ENCODE measurements at regions not wholly inside any gene's neighbourhood (a gene's known extent, or its start where the extent isn't known, plus 50 kb on each side); places are given as distances from the start of the nearest gene placed in this dataset.
"Not testable (repeated sequence)": the region's sequence is repeated elsewhere in the genome, so short reads cannot be mapped to it uniquely, and the experiment has no call there.

- no peak for DNase-seq
Measured at GRCh38 chr20:54793291-54793992, 318.0 kb downstream of the DOK5 start.

- no peak for DNase-seq
Measured at GRCh38 chr20:54792688-54793087, 317.3 kb downstream of the DOK5 start.

- DNase-seq, result not testable (repeated sequence)
Measured at GRCh38 chr20:54788260-54788659, 312.9 kb downstream of the DOK5 start.

GRCh38 chr20:54782758-54783157 is 307.4 kb downstream of the DOK5 start:
- not testable (repeated sequence) for DNase-seq

- no peak for DNase-seq
Measured at GRCh38 chr20:54774426-54774825, 299.0 kb downstream of the DOK5 start.

GRCh38 chr20:54773643-54774000 is 298.2 kb downstream of the DOK5 start:
- DNase-seq, result no peak

GRCh38 chr20:54772893-54773642 is 297.7 kb downstream of the DOK5 start:
- DNase-seq, result no peak

- DNase-seq, result no peak
Measured at GRCh38 chr20:54766483-54766882, 291.1 kb downstream of the DOK5 start.

GRCh38 chr20:54763366-54763765 is 288.0 kb downstream of the DOK5 start:
- no peak for DNase-seq

- no peak for DNase-seq
Measured at GRCh38 chr20:54759589-54759988, 284.2 kb downstream of the DOK5 start.

- no peak for DNase-seq
Measured at GRCh38 chr20:54746796-54747195, 271.4 kb downstream of the DOK5 start.

GRCh38 chr20:54745780-54746179 is 270.4 kb downstream of the DOK5 start:
- DNase-seq, result no peak

- DNase-seq, result no peak
Measured at GRCh38 chr20:54744097-54744496, 268.7 kb downstream of the DOK5 start.

- DNase-seq, result no peak
Measured at GRCh38 chr20:54742193-54742592, 266.8 kb downstream of the DOK5 start.

- DNase-seq, result no peak
Measured at GRCh38 chr20:54736421-54736820, 261.0 kb downstream of the DOK5 start.

- DNase-seq, result no peak
Measured at GRCh38 chr20:54733687-54734086, 258.3 kb downstream of the DOK5 start.

- no peak for DNase-seq
Measured at GRCh38 chr20:54727490-54727889, 252.1 kb downstream of the DOK5 start.

GRCh38 chr20:54726687-54727300 is 251.4 kb downstream of the DOK5 start:
- DNase-seq, result no peak

- DNase-seq, result not testable (repeated sequence)
Measured at GRCh38 chr20:54725266-54725665, 249.9 kb downstream of the DOK5 start.

- DNase-seq, result no peak
Measured at GRCh38 chr20:54723723-54724122, 248.3 kb downstream of the DOK5 start.

GRCh38 chr20:54717983-54718382 is 242.6 kb downstream of the DOK5 start:
- no peak for DNase-seq

GRCh38 chr20:54716790-54717189 is 241.4 kb downstream of the DOK5 start:
- DNase-seq, result no peak

- DNase-seq, result no peak
Measured at GRCh38 chr20:54716174-54716747, 240.9 kb downstream of the DOK5 start.

- DNase-seq, result no peak
Measured at GRCh38 chr20:54714817-54715216, 239.4 kb downstream of the DOK5 start.

All from hippocampal formation (tissue), 2 donors.